ENCODE measurements at regions not wholly inside any gene's neighbourhood (a gene's known extent, or its start where the extent isn't known, plus 50 kb on each side); places are given as distances from the start of the nearest gene placed in this dataset.

DNA sequence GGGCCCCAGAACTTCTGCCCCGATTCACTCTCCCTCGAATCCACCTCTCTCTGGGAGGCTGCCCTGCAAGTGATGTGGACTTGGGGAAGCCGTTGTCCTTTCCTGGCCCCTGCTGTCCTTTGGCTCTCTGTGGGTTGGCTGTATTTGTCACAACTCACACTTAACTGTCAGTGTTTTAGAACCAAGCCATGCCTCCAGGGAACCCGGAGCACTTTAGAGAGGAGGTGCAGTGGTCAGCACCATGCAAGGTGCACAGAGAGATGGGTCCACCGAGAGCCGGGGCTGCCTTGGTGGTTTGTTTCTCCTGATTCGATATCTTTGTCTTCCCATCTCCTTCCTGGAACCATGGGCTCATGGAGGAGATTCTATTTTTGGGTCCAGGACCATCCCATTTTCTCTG lies 129.5 kb upstream of the RTL1 start:
- TF ChIP-seq, protein P1, sequence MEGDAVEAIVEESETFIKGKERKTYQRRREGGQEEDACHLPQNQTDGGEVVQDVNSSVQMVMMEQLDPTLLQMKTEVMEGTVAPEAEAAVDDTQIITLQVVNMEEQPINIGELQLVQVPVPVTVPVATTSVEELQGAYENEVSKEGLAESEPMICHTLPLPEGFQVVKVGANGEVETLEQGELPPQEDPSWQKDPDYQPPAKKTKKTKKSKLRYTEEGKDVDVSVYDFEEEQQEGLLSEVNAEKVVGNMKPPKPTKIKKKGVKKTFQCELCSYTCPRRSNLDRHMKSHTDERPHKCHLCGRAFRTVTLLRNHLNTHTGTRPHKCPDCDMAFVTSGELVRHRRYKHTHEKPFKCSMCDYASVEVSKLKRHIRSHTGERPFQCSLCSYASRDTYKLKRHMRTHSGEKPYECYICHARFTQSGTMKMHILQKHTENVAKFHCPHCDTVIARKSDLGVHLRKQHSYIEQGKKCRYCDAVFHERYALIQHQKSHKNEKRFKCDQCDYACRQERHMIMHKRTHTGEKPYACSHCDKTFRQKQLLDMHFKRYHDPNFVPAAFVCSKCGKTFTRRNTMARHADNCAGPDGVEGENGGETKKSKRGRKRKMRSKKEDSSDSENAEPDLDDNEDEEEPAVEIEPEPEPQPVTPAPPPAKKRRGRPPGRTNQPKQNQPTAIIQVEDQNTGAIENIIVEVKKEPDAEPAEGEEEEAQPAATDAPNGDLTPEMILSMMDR (IDR thresholded peaks at IDR 0.05; ENCODE audit: insufficient read depth, low read depth, low read length), result no peak
- no peak for TF ChIP-seq EZH2 (IDR thresholded peaks at IDR 0.05; ENCODE audit: insufficient read depth, low read length)

All from astrocyte (in vitro differentiated cells and primary cell).